Lower leg skin (tissue), 3 donors: ENCODE measurements at regions not wholly inside any gene's neighbourhood (a gene's known extent, or its start where the extent isn't known, plus 50 kb on each side); places are given as distances from the start of the nearest gene placed in this dataset.

ENCODE experiments used
- CTCF ChIP-seq, 3 donors: fragments of 450-650 bp; IDR thresholded peaks; one replicate each; pipeline ENCODE4 v1.5.1; 2016; ENCODE audit warnings: antibody characterized with exemption in 3 of 3, mild to moderate bottlenecking in 3 of 3, moderate library complexity in 2 of 3
- POLR2A ChIP-seq, 2 donors: fragments of 450-650 bp; IDR thresholded peaks; one replicate each; pipeline ENCODE4 v1.6.1; 2016 to 2017; ENCODE audit warnings: antibody characterized with exemption in 2 of 2, mild to moderate bottlenecking in 1 of 2, moderate library complexity in 1 of 2

GRCh38 chr6:10202581-10202980 is 212.3 kb downstream of the TFAP2A start:
- TF ChIP-seq CTCF (IDR thresholded peaks at IDR 0.05) (no peak), POLR2A (IDR thresholded peaks at IDR 0.05) (no peak)
